ENCODE measurements at regions not wholly inside any gene's neighbourhood (a gene's known extent, or its start where the extent isn't known, plus 50 kb on each side); places are given as distances from the start of the nearest gene placed in this dataset.
"Not testable (repeated sequence)": the region's sequence is repeated elsewhere in the genome, so short reads cannot be mapped to it uniquely, and the experiment has no call there.

DNA sequence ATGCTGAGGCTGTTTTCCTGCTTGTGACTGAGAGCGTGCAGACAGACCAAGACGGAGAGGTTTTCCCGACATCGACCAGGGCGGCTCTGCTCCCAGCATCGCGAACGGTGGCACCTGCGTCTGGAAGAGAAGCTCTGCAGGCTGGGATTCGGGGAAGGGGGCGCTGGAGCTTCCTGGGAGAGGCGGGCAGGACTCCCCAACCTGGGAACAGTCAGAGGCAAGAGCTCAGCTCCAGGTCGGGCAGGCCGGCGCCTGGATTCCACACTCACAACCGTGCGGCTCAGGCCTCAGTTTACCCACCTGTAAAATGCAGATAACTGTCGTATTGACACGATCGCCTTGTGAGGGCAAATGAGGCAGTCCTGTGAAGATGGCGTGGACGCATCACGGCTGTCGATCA is 332.6 kb downstream of the ADGRD1 start:
- not testable (repeated sequence) for TF ChIP-seq CTCF, POLR2A (IDR thresholded peaks at IDR 0.05)

Data from uterus (tissue), 2 donors.